HUES64 (cell line): ENCODE measurements at regions not wholly inside any gene's neighbourhood (a gene's known extent, or its start where the extent isn't known, plus 50 kb on each side); places are given as distances from the start of the nearest gene placed in this dataset.

Experiments used
- H3K27ac ChIP-seq: 2 replicates; pipeline ENCODE4 v1.7.0; 2013; ENCODE audit warnings: low read depth, low read length, inconsistent platforms
- H3K27me3 ChIP-seq: 2 replicates; pipeline ENCODE4 v1.6.1; 2013; ENCODE audit warnings: mild to moderate bottlenecking, low read length; ENCODE audit not compliant: insufficient read depth
- H3K36me3 ChIP-seq: 2 replicates; pipeline ENCODE4 v1.6.1; 2013; ENCODE audit warnings: mild to moderate bottlenecking, low read length; ENCODE audit not compliant: insufficient read depth
- H3K4me1 ChIP-seq: 2 replicates; pipeline ENCODE4 v1.6.1; 2013; ENCODE audit warnings: mild to moderate bottlenecking, low read length, moderate library complexity; ENCODE audit not compliant: insufficient read depth
- H3K4me3 ChIP-seq: 2 replicates; pipeline ENCODE4 v1.5.1; 2013; ENCODE audit warnings: mild to moderate bottlenecking, low read length, moderate library complexity
- H3K9ac ChIP-seq: 2 replicates; pipeline ENCODE4 v1.6.1; 2013; ENCODE audit warnings: mild to moderate bottlenecking, low read depth, low read length
- H3K9me3 ChIP-seq: 2 replicates; pipeline ENCODE4 v1.6.1; 2013; ENCODE audit warnings: low read depth, low read length; ENCODE audit not compliant: insufficient read depth
- WGBS: fragments of 150-250, 120-280 bp; methylation state at CpG from one replicate; pipeline ENCODE4 v1.1.7; 2013; ENCODE audit warnings: missing lambda C conversion rate; 5-methylcytosine and 5-hydroxymethylcytosine counted together

DNA sequence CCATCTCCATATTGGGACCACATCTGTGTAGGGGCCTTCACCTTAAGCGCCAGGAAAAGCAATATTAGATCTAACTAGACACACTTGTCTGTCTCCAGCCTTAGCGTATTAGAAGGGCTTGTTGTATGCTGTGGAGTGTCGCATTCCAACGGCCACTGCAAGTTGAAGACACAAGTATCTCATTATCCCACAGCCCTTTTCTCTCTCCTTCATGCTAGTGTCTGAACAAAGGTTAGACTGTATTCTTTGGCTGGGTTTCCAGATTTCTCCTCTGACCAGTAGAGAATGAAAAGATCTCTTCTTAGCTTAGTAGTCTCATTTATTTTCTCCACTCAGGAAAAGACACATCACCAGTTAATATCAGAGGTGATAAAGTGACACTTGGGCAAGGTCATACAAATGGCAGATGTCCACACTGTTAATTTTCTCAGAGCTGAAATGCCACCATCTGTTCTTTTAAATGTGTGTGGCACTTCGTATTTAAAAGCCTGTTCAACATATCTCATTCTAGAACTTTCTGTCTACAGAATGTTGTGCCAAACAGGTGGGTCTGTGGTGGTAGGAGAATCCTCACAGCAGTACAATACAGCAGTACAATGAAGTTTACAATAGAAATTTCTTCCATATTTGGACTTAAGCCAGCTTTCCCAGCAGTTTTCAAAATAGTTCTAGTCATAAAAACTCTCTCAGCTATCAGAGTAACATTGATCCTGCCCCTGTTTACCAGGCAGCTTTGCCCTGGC is 94.0 kb upstream of the ITGA6 start:
- WGBS, result 97% methylated on average over 5 of the region's 5 CpGs
- Histone ChIP-seq H3K9me3 (no peaks in the 10 kb centered on the region), H3K4me1 (no peaks in the 10 kb centered on the region), H3K27me3 (no peaks in the 10 kb centered on the region), H3K36me3 (no peaks in the 10 kb centered on the region), H3K9ac (no peak overlapping the region), H3K27ac (no peak overlapping the region), H3K4me3 (no peak overlapping the region)

DNA sequence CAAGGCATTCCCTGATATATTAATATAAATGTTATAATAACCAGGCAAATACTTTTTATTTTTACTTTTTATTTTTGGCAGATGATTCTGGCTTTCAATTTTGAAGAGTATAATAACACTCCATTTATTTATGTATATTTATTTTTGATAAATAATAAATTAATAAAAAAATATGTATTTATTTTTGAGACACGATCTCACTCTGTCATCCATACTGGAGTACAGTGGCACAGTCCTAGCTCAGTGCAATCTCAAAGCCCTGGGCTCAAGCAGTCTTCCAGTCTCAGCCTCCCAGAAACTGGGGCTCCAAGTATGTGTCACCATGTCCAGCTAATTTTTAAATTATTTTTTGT is 93.4 kb upstream of the ITGA6 start:
- H3K27ac ChIP-seq, result no peak overlapping the region
- H3K9ac ChIP-seq, result no peak overlapping the region
- no peaks in the 10 kb centered on the region for H3K36me3 ChIP-seq
- no peaks in the 10 kb centered on the region for H3K4me1 ChIP-seq
- no peak overlapping the region for H3K4me3 ChIP-seq
- WGBS, result 89% methylated on average over 1 of the region's 1 CpG
- H3K9me3 ChIP-seq, result no peaks in the 10 kb centered on the region
- no peaks in the 10 kb centered on the region for H3K27me3 ChIP-seq

DNA sequence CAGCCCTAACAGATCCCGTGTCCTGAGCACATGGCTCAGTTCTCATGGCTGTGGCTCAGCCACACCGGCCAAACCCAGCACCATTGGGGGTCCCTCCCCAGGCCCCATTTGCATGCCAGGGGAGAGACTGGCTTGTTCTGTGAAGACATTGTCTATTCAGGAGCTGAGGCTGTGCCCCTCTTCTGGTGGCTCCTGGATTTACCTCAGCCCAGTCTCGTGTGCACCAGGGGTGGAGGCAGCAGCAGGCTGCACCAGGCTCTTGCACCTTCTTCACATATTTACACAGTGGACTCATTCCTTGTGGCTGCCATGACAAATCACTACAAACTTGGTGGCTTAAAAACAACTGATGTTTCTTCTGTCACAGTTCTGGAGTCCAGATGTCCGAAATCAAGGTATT is 92.4 kb upstream of the ITGA6 start:
- 89% methylated on average over 4 of the region's 4 CpGs for WGBS
- Histone ChIP-seq H3K4me3 (no peak overlapping the region), H3K4me1 (peaks cover 8% of the 10 kb centered on the region), H3K27ac (no peak overlapping the region), H3K9ac (no peak overlapping the region), H3K36me3 (no peaks in the 10 kb centered on the region), H3K9me3 (no peaks in the 10 kb centered on the region), H3K27me3 (no peaks in the 10 kb centered on the region)

DNA sequence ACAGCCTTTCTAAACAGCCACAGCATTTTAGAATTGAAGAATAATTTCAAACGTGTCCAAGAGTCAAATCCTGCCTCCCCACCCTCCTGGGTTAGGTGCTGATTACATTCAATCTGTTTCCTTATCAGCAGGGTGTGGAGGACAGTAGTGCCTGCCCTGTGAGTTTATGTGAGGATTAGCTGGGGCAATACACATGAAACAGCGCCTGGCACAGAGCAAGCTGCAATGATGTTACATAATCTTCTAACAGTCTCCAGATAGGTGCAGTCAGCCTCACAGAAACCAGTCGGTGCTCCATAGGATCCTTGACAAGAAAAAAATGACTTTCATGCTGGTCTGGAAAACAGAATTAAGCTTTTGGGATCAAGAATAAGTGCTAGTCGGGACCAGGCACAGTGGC is 91.7 kb upstream of the ITGA6 start:
- 61% methylated on average over 4 of the region's 4 CpGs for WGBS
- H3K27ac ChIP-seq, result no peak overlapping the region
- H3K27me3 ChIP-seq, result no peaks in the 10 kb centered on the region
- no peak overlapping the region for H3K9ac ChIP-seq
- H3K4me3 ChIP-seq, result no peak overlapping the region
- H3K9me3 ChIP-seq, result no peaks in the 10 kb centered on the region
- H3K4me1 ChIP-seq, result peaks cover 10% of the 10 kb centered on the region
- H3K36me3 ChIP-seq, result no peaks in the 10 kb centered on the region

DNA sequence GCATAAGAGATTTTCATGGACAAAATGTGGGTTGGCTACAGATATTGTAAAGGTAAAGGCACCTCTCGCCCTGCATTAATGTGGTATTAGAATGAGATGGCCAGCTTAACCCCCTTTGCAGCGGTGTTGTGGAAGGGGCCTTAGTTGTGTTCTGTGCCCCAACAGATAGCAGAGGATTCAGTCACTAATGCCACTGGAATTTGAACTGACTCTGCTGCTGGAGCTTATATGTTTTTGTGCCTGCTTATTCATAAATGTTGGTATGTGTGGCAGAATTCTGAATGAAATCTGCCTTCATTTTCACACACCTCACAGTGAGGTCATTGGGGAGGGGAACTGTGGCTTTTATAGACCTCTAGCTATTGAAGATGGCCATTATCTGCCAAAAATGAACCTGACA is 90.7 kb upstream of the ITGA6 start:
- Histone ChIP-seq H3K36me3 (no peaks in the 10 kb centered on the region), H3K4me3 (no peak overlapping the region), H3K9me3 (no peaks in the 10 kb centered on the region), H3K27ac (no peak overlapping the region), H3K9ac (no peak overlapping the region), H3K4me1 (peaks cover 10% of the 10 kb centered on the region), H3K27me3 (no peaks in the 10 kb centered on the region)
- whole genome bisulfite sequencing, result 49% methylated on average over 2 of the region's 2 CpGs

DNA sequence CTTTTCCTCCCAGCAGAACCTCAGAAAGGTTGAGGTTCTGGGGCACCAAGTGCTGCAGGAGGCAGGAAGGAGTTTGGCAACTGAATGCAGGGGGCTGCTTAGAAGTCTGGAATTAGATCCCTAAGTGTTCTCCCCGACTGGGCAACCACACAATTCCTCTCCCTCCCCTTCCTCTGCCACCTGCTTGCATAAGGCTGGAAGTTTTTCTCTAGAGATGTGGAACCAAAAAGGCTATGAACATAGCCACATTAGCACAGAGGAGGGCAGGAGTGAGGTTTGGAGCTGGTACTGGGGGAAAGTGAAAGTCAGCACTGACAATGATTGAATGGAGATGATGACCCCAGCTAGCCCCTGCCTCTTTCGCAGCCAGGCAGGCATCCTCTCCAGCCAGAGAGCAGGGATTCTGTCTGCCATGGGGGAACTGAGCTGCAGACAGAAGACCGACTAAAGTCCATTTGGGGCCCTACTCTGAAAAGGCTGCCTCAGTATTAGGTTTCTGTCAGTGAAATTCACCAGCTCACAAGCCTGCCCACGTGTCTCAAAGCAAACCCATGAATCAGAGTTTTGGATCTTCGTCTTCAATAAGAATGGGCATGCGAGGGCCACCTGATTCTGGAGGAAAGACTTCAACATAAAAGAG is 87.9 kb upstream of the ITGA6 start:
- H3K4me3 ChIP-seq, result no peak overlapping the region
- WGBS, result 68% methylated on average over 5 of the region's 6 CpGs

DNA sequence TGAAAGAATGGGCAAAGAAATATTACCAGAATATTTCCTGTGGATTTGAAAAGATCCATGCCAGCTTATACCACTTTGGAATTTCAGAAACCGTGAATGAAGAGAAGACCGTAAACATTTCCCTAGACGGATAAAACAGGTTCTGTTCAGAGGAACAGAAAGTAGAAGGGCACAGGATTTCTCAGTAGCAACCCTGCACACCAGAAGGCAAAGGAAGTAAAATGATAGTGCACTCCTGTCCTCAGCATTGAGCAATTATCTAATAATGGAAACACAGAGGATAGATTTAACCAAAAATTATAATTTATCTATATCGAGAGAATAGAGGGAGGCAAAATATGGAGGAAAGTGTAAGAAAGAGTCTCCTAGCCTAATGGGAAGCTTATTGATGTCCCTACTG is 87.0 kb upstream of the ITGA6 start:
- Histone ChIP-seq H3K36me3 (no peaks in the 10 kb centered on the region), H3K4me3 (no peak overlapping the region), H3K9ac (no peak overlapping the region), H3K4me1 (peaks cover 14% of the 10 kb centered on the region), H3K27me3 (no peaks in the 10 kb centered on the region), H3K27ac (no peak overlapping the region), H3K9me3 (peaks cover 10% of the 10 kb centered on the region)
- WGBS, result 96% methylated on average over 4 of the region's 4 CpGs

More for the DNA sequence above, 87.9 kb upstream of the ITGA6 start:
- H3K36me3 ChIP-seq, result no peaks in the 10 kb centered on the region
- no peak overlapping the region for H3K9ac ChIP-seq
- H3K9me3 ChIP-seq, result peaks cover 10% of the 10 kb centered on the region
- no peaks in the 10 kb centered on the region for H3K27me3 ChIP-seq
- no peak overlapping the region for H3K27ac ChIP-seq
- H3K4me1 ChIP-seq, result peaks cover 14% of the 10 kb centered on the region

DNA sequence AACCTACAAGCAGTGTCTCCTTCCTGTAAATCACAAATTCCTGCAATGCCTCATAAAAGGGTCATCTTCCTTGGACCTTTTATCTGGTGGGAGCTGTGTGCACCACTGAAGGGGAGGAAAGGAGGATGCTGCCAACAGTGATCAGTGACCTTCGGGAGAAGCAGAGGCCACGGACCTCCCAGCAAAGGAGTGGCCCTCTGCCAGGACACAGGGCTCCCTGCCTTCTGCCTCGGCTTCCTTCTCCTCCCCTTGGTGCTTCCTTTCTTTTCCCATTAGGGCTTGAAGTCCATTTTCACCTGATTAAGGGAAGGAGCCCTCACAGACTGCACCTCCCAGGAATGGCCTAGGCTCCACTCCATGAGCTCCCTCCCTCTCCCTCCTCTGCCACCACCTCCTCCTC is 85.3 kb upstream of the ITGA6 start:
- H3K27me3 ChIP-seq, result no peaks in the 10 kb centered on the region
- peaks cover 14% of the 10 kb centered on the region for H3K4me1 ChIP-seq
- 81% methylated on average over 3 of the region's 3 CpGs for WGBS
- no peak overlapping the region for H3K27ac ChIP-seq
- peaks cover 17% of the 10 kb centered on the region for H3K9me3 ChIP-seq
- H3K9ac ChIP-seq, result no peak overlapping the region
- no peaks in the 10 kb centered on the region for H3K36me3 ChIP-seq
- H3K4me3 ChIP-seq, result no peak overlapping the region

DNA sequence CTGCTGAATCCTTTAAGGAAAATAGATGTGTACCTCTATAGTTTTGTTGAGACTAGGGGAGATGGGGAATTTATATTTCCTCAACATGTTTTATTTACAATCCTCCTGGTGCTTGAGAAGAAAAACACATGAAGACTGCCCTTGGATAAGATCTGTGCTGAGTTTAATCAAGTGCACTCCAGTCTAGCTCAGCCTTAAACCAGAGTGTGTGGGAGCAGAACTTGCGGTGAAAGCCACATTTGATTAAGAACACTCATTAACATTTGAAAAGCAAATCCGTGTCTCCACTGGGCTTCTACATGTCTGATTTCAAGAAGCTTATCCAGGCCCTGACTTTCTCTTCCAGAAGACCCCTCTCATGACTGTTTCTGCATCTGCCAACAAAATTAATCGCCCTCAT is 84.8 kb upstream of the ITGA6 start:
- no peak overlapping the region for H3K27ac ChIP-seq
- no peak overlapping the region for H3K9ac ChIP-seq
- no peaks in the 10 kb centered on the region for H3K36me3 ChIP-seq
- no peaks in the 10 kb centered on the region for H3K27me3 ChIP-seq
- 60% methylated on average over 3 of the region's 3 CpGs for WGBS
- H3K4me1 ChIP-seq, result peaks cover 14% of the 10 kb centered on the region
- no peak overlapping the region for H3K4me3 ChIP-seq
- H3K9me3 ChIP-seq, result peaks cover 17% of the 10 kb centered on the region

DNA sequence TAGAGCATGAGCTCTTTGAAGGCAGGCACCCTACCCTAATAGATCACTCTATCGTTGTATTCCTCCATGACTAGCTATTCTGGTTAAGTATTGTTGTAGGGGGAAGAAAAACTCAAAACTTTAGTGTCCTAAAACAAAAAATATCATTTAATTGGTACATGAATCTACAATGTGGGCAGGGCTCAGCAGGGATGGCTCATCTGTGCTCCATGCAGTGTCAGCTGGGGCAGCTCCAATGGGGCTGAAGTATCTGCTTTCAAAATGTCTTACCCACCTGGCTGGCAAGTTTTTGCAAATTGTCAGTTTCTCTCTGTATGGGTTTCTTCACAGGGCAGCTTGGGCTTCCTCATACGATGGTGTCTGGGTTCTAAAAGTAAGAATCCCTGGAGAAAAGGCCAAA is 83.2 kb upstream of the ITGA6 start:
- Histone ChIP-seq H3K4me1 (peaks cover 14% of the 10 kb centered on the region), H3K36me3 (no peaks in the 10 kb centered on the region), H3K9me3 (peaks cover 17% of the 10 kb centered on the region), H3K9ac (no peak overlapping the region), H3K27me3 (no peaks in the 10 kb centered on the region), H3K4me3 (no peak overlapping the region), H3K27ac (no peak overlapping the region)
- 100% methylated on average over 1 of the region's 2 CpGs for WGBS

DNA sequence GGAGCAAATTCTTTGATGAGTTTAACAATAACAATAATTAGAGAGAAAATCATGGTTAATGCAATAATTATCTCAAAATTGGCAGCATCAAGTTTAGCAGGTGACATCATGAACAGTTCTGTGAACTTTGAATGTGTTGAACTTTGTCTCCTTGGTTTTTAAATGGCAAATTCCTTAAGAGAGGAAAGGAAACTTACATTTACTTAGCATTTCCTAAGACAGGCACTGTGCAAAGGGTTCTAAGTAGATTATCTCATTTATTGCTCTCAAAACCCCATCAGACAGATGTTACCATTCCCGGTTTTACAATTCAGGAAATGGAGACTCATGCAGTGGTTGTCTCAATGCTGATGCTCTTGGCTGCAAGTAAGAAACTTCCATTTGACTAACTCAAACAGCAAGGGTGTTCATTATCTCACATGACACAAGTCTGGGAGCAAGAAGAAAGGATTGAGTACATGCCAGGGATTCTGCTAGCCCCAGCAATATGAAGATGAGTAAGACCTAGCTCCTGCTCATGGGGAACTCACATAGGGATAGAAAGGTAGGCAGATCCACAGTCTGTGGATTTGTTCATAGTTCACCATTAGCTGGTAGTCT is 81.3 kb upstream of the ITGA6 start:
- no peak overlapping the region for H3K9ac ChIP-seq
- 90% methylated on average over 1 of the region's 1 CpG for WGBS
- no peaks in the 10 kb centered on the region for H3K27me3 ChIP-seq
- no peak overlapping the region for H3K27ac ChIP-seq
- H3K36me3 ChIP-seq, result no peaks in the 10 kb centered on the region
- H3K4me1 ChIP-seq, result peaks cover 4% of the 10 kb centered on the region; the same call in 1 of the 2 replicates
- H3K4me3 ChIP-seq, result no peak overlapping the region
- peaks cover 17% of the 10 kb centered on the region for H3K9me3 ChIP-seq
